NCI-H1105 treated with DMSO at 0.1 percent for 48 hours (cell line): ENCODE measurements at regions not wholly inside any gene's neighbourhood (a gene's known extent, or its start where the extent isn't known, plus 50 kb on each side); places are given as distances from the start of the nearest gene placed in this dataset.
"Not testable (repeated sequence)": the region's sequence is repeated elsewhere in the genome, so short reads cannot be mapped to it uniquely, and the experiment has no call there.

Experiments used
- DNase-seq: peaks from one replicate; lab custom pipeline; 2025; lab: John Stamatoyannopoulos, UW

- DNase-seq = no peak
These were observed 85.9 kb downstream of the ACTBL2 start for GRCh38 chr5:57396701-57397100.

GRCh38 chr5:57394421-57395210 lies 88.0 kb downstream of the ACTBL2 start:
- DNase-seq = no peak

- DNase-seq = no peak
These were observed 95.7 kb downstream of the ACTBL2 start for GRCh38 chr5:57386958-57387357.

- no peak for DNase-seq
These were observed 99.3 kb downstream of the ACTBL2 start for GRCh38 chr5:57383093-57383861.

- DNase-seq = no peak
These were observed 100.0 kb downstream of the ACTBL2 start for GRCh38 chr5:57382655-57383054.

GRCh38 chr5:57370376-57370775 lies 112.2 kb downstream of the ACTBL2 start:
- no peak for DNase-seq

GRCh38 chr5:57368010-57368409 lies 114.6 kb downstream of the ACTBL2 start:
- DNase-seq = no peak

- no peak for DNase-seq
These were observed 115.9 kb downstream of the ACTBL2 start for GRCh38 chr5:57366744-57367143.

- no peak for DNase-seq
These were observed 119.7 kb downstream of the ACTBL2 start for GRCh38 chr5:57362951-57363350.

- no peak for DNase-seq
These were observed 121.7 kb downstream of the ACTBL2 start for GRCh38 chr5:57360871-57361270.

GRCh38 chr5:57358796-57359592 lies 123.6 kb downstream of the ACTBL2 start:
- no peak for DNase-seq

- DNase-seq = not testable (repeated sequence)
These were observed 125.8 kb downstream of the ACTBL2 start for GRCh38 chr5:57356850-57357249.

GRCh38 chr5:57349214-57349613 lies 133.4 kb downstream of the ACTBL2 start:
- no peak for DNase-seq

GRCh38 chr5:57348376-57349140 lies 134.1 kb downstream of the ACTBL2 start:
- DNase-seq = no peak

- no peak for DNase-seq
These were observed 136.3 kb downstream of the ACTBL2 start for GRCh38 chr5:57346328-57346727.

- no peak for DNase-seq
These were observed 141.1 kb downstream of the ACTBL2 start for GRCh38 chr5:57341380-57341979.

- no peak for DNase-seq
These were observed 141.9 kb downstream of the ACTBL2 start for GRCh38 chr5:57340681-57341080.

- DNase-seq = no peak
These were observed 143.1 kb downstream of the ACTBL2 start for GRCh38 chr5:57339521-57339920.

GRCh38 chr5:57338868-57339340 lies 143.7 kb downstream of the ACTBL2 start:
- no peak for DNase-seq

- DNase-seq = no peak
These were observed 144.3 kb downstream of the ACTBL2 start for GRCh38 chr5:57338068-57338867.
